HepG2 (cell line): ENCODE measurements at regions not wholly inside any gene's neighbourhood (a gene's known extent, or its start where the extent isn't known, plus 50 kb on each side); places are given as distances from the start of the nearest gene placed in this dataset.
A peak's percentile ranks its signal among the peaks of the same experiment; 100 is the strongest.

Experiments used
- ATAC-seq: fragments of 200-7000 bp; cut with Tn5 transposase; 3 replicates; pipeline ENCODE4 v1.9.1; 2020; ENCODE audit warnings: mild to moderate bottlenecking, moderate library complexity
- BruUV-seq: library from RNA; stranded (reverse); fragments of 400-500 nt; replicated peaks from 2 replicates; lab custom pipeline; 2021; lab: Mats Ljungman, UMichigan
- CTCF ChIA-PET: fragments of 300-600 bp; formaldehyde crosslinking; extraction: SDS; loops from one replicate; lab custom pipeline; 2021; ENCODE audit warnings: low total read pairs, inconsistent platforms, low intra/inter-chr PET ratio; lab: Yijun Ruan, JAX
- POLR2A ChIA-PET: fragments of 350-600 bp; sonication (Branson Sonifier 250); formaldehyde crosslinking; loops from one replicate; lab custom pipeline; 2020; ENCODE audit warnings: antibody characterized with exemption, inconsistent platforms; lab: Yijun Ruan, JAX
- DNase-seq: peaks from one replicate; pipeline ENCODE4 v3.0.0-alpha.2; 2015; ENCODE audit warnings: low spot score
- FAIRE-seq: peaks from 3 replicates; lab custom pipeline; 2011; peaks lifted over from hg19 to GRCh38; lab: Jason Lieb, UNC
- H2AFZ ChIP-seq: one replicate; pipeline ENCODE4 v1.6.1; 2011; ENCODE audit warnings: low read length, inconsistent platforms
- H3K27ac ChIP-seq: fragments of 300-600 bp; 3 replicates; pipeline ENCODE4 v1.8.0; 2011; ENCODE audit warnings: mixed run types, mild to moderate bottlenecking, mixed read lengths, low read length, inconsistent platforms; ENCODE audit not compliant: insufficient read depth; ENCODE audit errors: extremely low read length
- H3K27me3 ChIP-seq, 2 experiments: fragments of 200-600 bp in 1 of 2; 2 replicates in 1 of 2; 3 replicates in 1 of 2; pipeline versions ENCODE4 v1.6.0 to v1.8.0; 2011; ENCODE audit warnings: low read length in 2 of 2, mild to moderate bottlenecking in 2 of 2, moderate library complexity in 2 of 2, inconsistent platforms in 1 of 2; ENCODE audit not compliant: insufficient read depth in 2 of 2, control insufficient read depth in 1 of 2
- H3K36me3 ChIP-seq, 2 experiments: fragments of 200-600 bp in 1 of 2; replicated peaks in 1 of 2; 2 replicates in 1 of 2; 3 replicates in 1 of 2; pipeline versions ENCODE4 v1.5.1 to v1.8.0; 2011; ENCODE audit warnings: low read length in 2 of 2, inconsistent platforms in 1 of 2; ENCODE audit not compliant: insufficient read depth in 2 of 2, control insufficient read depth in 1 of 2
- H3K4me1 ChIP-seq: 2 replicates; pipeline ENCODE4 v1.5.1; 2012; ENCODE audit warnings: low read length, inconsistent platforms; ENCODE audit not compliant: insufficient read depth
- H3K4me2 ChIP-seq: 2 replicates; pipeline ENCODE4 v1.6.0; 2011; ENCODE audit warnings: low read depth, low read length, inconsistent platforms
- H3K4me3 ChIP-seq, 3 experiments: fragments of 200-600 bp in 1 of 3; sonication (generic), shearing (Covaris generic) in 1 of 3; replicated peaks in 1 of 3; 2 replicates each; pipeline ENCODE4 v1.5.1; 2011 to 2016; ENCODE audit warnings: low read length in 3 of 3, inconsistent platforms in 2 of 3, low read depth in 2 of 3, mild to moderate bottlenecking in 2 of 3, control low read depth in 1 of 3, mixed read lengths in 1 of 3; ENCODE audit not compliant: insufficient read depth in 1 of 3
- H3K79me2 ChIP-seq: one replicate; pipeline ENCODE4 v1.6.1; 2011; ENCODE audit warnings: low read length, inconsistent platforms; ENCODE audit not compliant: insufficient read depth
- H3K9ac ChIP-seq: 2 replicates; pipeline ENCODE4 v1.6.0; 2011; ENCODE audit warnings: mild to moderate bottlenecking, low read depth, low read length, inconsistent platforms; ENCODE audit not compliant: insufficient read depth
- H3K9me3 ChIP-seq: 2 replicates; pipeline ENCODE4 v1.5.1; 2012; ENCODE audit warnings: mild to moderate bottlenecking, low read length
- H4K20me1 ChIP-seq: 2 replicates; pipeline ENCODE4 v1.6.0; 2011; ENCODE audit warnings: inconsistent platforms, mild to moderate bottlenecking, low read length, moderate library complexity; ENCODE audit not compliant: insufficient read depth
- NRL ChIP-seq: sonication (generic); formaldehyde crosslinking; IDR thresholded peaks from 2 replicates; pipeline ENCODE4 v1.5.0; 2020; ENCODE audit warnings: missing genetic modification reagents, mild to moderate bottlenecking, moderate library complexity, borderline replicate concordance
- SIX4 ChIP-seq: sonication (generic); formaldehyde crosslinking; IDR thresholded peaks from 2 replicates; pipeline ENCODE4 v1.4.0; 2020; ENCODE audit warnings: missing genetic modification reagents
- TARDBP ChIP-seq: sonication (generic); formaldehyde crosslinking; IDR thresholded peaks from 2 replicates; pipeline ENCODE4 v1.8.0; 2022; ENCODE audit warnings: mild to moderate bottlenecking, missing genetic modification reagents
- THAP11 ChIP-seq: IDR thresholded peaks from 2 replicates; pipeline ENCODE4 v1.6.1; 2016; ENCODE audit warnings: missing biosample characterization, missing genetic modification reagents
- ZKSCAN5 ChIP-seq: sonication (generic); formaldehyde crosslinking; IDR thresholded peaks from 2 replicates; pipeline ENCODE4 v1.5.1; 2020; ENCODE audit warnings: mild to moderate bottlenecking, missing genetic modification reagents
- ZNF143 ChIP-seq: sonication (generic); formaldehyde crosslinking; IDR thresholded peaks from 2 replicates; pipeline ENCODE4 v1.4.0; 2020; ENCODE audit warnings: missing genetic modification reagents
- WGBS: methylation state at CpG from one replicate; pipeline ENCODE4 v1.1.6; 2017; ENCODE audit warnings: low lambda C conversion rate; 5-methylcytosine and 5-hydroxymethylcytosine counted together
- in situ Hi-C: cut with HindIII; loops from 2 replicates; pipeline ENCODE4 v1.10.0; 2017; ENCODE audit warnings: low pct_unique_long_range_greater_than_20kb; ENCODE audit not compliant: extremely low pct_ligation_motif_present
- intact Hi-C: fragments of 100-400 bp; cut with micrococcal nuclease; formaldehyde crosslinking; loops from one replicate; pipeline ENCODE4 v1.10.0; 2022; ENCODE audit not compliant: unreplicated experiment
- TF ChIP-seq, protein P1 (sequence below): sonication (generic); formaldehyde crosslinking; conservative IDR thresholded peaks from 2 replicates; pipeline ENCODE4 v1.4.0; 2020; ENCODE audit warnings: mild to moderate bottlenecking, missing genetic modification reagents, moderate library complexity

DNA sequence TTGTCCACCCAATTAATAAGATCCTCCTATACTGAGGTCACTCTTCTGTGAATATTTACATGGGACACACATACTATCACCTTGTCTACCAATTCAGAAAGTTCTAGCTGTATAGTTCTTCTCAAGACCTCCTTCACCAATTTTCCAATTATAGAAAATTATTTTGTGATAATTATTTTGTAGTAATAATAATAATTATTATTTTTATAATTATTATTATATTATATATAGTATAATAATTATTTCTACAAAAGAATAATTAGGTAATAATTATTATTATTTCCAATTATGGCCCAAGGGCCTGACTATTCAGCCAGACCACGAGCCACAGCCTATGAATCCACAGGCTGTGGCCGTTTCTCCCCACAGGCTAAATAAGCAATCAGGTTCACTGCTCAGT lies 164.1 kb upstream of the IGSF21 start:
- intact Hi-C loops: no loop called here
- TF ChIP-seq, protein P1, sequence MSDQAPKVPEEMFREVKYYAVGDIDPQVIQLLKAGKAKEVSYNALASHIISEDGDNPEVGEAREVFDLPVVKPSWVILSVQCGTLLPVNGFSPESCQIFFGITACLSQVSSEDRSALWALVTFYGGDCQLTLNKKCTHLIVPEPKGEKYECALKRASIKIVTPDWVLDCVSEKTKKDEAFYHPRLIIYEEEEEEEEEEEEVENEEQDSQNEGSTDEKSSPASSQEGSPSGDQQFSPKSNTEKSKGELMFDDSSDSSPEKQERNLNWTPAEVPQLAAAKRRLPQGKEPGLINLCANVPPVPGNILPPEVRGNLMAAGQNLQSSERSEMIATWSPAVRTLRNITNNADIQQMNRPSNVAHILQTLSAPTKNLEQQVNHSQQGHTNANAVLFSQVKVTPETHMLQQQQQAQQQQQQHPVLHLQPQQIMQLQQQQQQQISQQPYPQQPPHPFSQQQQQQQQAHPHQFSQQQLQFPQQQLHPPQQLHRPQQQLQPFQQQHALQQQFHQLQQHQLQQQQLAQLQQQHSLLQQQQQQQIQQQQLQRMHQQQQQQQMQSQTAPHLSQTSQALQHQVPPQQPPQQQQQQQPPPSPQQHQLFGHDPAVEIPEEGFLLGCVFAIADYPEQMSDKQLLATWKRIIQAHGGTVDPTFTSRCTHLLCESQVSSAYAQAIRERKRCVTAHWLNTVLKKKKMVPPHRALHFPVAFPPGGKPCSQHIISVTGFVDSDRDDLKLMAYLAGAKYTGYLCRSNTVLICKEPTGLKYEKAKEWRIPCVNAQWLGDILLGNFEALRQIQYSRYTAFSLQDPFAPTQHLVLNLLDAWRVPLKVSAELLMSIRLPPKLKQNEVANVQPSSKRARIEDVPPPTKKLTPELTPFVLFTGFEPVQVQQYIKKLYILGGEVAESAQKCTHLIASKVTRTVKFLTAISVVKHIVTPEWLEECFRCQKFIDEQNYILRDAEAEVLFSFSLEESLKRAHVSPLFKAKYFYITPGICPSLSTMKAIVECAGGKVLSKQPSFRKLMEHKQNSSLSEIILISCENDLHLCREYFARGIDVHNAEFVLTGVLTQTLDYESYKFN (CRISPR knock-in tag): no peak
- TF ChIP-seq, all 625 proteins: peak for 0
- POLR2A ChIA-PET: no interaction called here
- FAIRE-seq (no peak), ATAC-seq (no peak), DNase-seq (no peak)
- H3K9me3 ChIP-seq: no peaks in the 10 kb centered on the region
- H3K36me3 ChIP-seq: no peaks in the 10 kb centered on the region
- 5% methylated on average over 2 of the region's 2 CpGs for WGBS
- H3K79me2 ChIP-seq: no peaks in the 10 kb centered on the region
- H4K20me1 ChIP-seq: no peaks in the 10 kb centered on the region
- no peak overlapping the region for H2AFZ ChIP-seq
- H3K4me1 ChIP-seq: no peaks in the 10 kb centered on the region
- CTCF ChIA-PET: no interaction called here
- in situ Hi-C loops: no loop called here
- no peak overlapping the region for H3K4me3 ChIP-seq
- BruUV-seq: no TSS peak
- no peak overlapping the region for H3K9ac ChIP-seq
- peaks cover 0 to 2% of the 10 kb centered on the region in 2 experiments; a peak in 1 of 5 replicates for H3K27me3 ChIP-seq
- no peak overlapping the region for H3K4me2 ChIP-seq
- no peak overlapping the region for H3K27ac ChIP-seq

DNA sequence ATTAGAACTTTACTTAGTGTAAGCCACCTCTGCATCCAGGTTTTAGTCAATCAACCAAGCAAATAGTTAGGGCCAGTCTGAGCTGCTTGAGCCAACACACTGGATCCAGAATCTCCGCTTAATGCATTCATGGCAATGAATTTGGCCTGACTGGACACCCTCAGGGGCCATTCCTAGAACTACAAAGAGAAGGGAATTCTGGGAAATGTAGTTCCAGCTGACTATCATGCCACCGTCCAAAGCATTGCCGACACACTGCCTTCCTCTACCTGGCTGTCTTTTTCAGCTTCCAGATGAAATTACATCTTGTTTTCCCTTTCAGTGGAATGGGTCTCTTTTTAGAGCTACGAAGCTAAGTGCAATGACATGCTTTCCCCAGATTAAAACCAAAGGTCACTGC lies 163.0 kb upstream of the IGSF21 start:
- TF ChIP-seq NRL: no peak
- TF ChIP-seq THAP11 (CRISPR knock-in tag): peak; percentile 56; the same call in 1 of the 2 replicates
- TF ChIP-seq SIX4 (CRISPR knock-in tag): no peak
- TF ChIP-seq ZKSCAN5 (CRISPR knock-in tag): no peak
- TF ChIP-seq TARDBP (CRISPR knock-in tag): no peak
- TF ChIP-seq ZNF143 (CRISPR knock-in tag): peak; percentile 70
- H2AFZ ChIP-seq: no peak overlapping the region
- CTCF ChIA-PET: no interaction called here
- H3K4me1 ChIP-seq: no peaks in the 10 kb centered on the region
- 2% methylated on average over 4 of the region's 4 CpGs for WGBS
- intact Hi-C loops: no loop called here
- H4K20me1 ChIP-seq: no peaks in the 10 kb centered on the region
- no peak overlapping the region for H3K27ac ChIP-seq
- H3K9me3 ChIP-seq: no peaks in the 10 kb centered on the region
- H3K4me3 ChIP-seq: no peak overlapping the region
- POLR2A ChIA-PET: no interaction called here
- H3K79me2 ChIP-seq: no peaks in the 10 kb centered on the region
- H3K27me3 ChIP-seq: peaks cover 0 to 2% of the 10 kb centered on the region in 2 experiments; a peak in 1 of 5 replicates
- in situ Hi-C loops: no loop called here
- ATAC-seq: no peak
- H3K36me3 ChIP-seq: no peaks in the 10 kb centered on the region
- FAIRE-seq: no peak
- H3K9ac ChIP-seq: no peak overlapping the region
- no peak for DNase-seq
- BruUV-seq: no TSS peak
- H3K4me2 ChIP-seq: no peak overlapping the region
